ENCODE measurements at regions not wholly inside any gene's neighbourhood (a gene's known extent, or its start where the extent isn't known, plus 50 kb on each side); places are given as distances from the start of the nearest gene placed in this dataset.

DNA sequence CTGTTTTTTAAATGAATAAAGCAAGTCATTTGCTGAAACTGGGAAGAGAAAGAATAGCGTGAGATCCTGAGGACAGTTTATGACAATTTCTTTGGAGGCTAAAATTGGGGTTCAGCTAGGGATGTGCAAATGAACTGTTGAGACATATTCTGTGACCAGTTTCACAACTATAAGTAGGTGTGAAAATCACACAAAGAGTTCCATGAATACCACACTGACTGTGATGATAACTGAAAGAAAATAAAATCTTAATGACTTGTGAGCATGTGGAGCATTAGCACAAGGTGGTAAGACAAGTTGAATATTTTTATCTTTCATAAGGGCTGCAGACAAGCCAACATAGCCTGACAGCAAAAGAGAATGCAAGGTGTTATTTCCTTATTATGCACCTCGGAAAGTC, 61.1 kb upstream of the PDGFD start:
- no peak for DNase-seq (ENCODE audit: low read depth)

DNA sequence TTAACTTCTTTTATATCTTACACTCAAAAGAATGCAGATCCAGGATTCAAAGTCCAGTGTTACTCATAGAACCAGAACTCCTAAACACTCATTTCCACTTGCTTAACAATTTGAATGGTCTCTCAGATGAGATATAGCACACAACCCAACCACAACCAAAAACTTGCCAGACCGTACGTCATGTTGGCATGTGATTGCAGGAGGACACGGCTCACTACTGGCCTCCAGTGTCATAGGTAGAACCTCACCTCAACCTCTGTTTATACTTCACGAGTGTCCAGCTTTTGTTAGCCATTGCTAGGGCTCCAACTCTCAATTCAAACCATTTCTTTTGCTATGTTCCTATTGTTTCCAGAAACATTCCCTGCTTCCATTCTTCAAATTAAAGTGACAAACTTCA, 58.5 kb upstream of the PDGFD start:
- no peak for DNase-seq (ENCODE audit: low read depth)

DNA sequence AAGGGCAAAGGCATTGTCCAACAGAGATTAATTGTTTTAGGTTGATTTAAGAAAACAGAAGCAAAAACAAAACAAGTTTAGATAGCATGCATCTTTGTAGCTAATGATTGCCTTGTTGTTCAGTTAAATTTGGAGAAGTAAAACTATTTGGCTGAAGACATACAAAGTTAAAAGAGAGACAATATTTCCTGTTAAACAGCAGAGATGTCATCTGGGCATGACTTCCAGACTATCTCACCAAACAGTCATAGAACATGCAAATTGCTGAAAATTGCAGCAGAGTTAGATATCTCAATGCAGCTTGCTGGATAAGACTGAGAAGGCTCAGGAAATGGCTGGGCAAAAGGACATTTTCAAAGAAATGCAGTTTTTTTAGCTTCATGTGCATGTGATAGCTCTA, 57.5 kb upstream of the PDGFD start:
- DNase-seq (ENCODE audit: low read depth): no peak

DNA sequence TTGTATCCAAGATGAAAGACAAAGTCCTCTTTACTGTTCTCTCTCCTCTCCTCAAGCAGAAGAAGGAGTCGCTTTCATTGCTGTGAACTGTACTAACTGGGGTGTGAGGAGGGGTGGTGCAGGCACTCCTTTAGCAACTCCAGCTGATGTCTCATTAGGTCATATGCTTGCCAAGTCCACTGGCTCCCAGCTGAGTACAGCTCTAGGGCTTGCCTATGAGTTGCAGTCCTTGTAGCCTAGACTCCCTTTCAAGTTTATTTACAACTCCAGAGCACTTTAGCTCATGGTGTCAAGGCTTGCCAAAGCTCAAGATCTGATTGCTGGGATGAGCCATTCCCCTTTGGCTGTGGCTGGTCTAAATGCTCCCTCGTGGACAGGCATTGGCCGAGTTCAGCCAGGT, 55.1 kb upstream of the PDGFD start:
- DNase-seq (ENCODE audit: low read depth): no peak

DNA sequence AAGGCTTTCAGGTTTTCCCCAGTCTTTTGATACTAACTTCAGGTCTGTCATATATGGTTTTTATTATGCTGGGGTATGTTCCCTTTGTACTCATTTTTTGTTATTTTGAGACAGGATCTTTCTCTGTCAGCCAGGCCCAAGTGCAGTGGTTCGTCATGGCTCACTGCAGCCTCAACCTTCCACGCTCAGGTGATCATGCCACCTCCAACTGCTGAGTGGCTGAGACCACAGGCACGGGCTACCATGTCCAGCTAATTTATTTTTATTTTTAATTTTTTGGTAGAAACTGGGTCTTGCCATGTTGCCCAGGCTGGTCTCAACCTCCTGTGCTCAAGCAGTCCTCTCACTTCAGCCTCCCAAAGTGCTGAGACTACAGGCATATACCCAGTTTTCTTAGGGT, 50.6 kb upstream of the PDGFD start:
- no peak for DNase-seq (ENCODE audit: low read depth)
